Mammary epithelial cell (primary cell): ENCODE measurements at regions not wholly inside any gene's neighbourhood (a gene's known extent, or its start where the extent isn't known, plus 50 kb on each side); places are given as distances from the start of the nearest gene placed in this dataset.

Experiments
- EZH2 ChIP-seq: IDR thresholded peaks from 2 replicates; pipeline ENCODE4 v1.6.1; 2012; ENCODE audit warnings: low read length, inconsistent platforms, borderline replicate concordance
- TF ChIP-seq, protein P1 (sequence below), 2 donors: IDR thresholded peaks in 1 of 2; conservative IDR thresholded peaks in 1 of 2; 2 replicates each; pipeline ENCODE4 v1.5.1; 2011 to 2012; ENCODE audit warnings: inconsistent platforms in 2 of 2, low read length in 2 of 2, mild to moderate bottlenecking in 2 of 2, control low read depth in 1 of 2, low read depth in 1 of 2; ENCODE audit not compliant: insufficient read depth in 1 of 2; ENCODE audit errors: extremely low read depth in 1 of 2

DNA sequence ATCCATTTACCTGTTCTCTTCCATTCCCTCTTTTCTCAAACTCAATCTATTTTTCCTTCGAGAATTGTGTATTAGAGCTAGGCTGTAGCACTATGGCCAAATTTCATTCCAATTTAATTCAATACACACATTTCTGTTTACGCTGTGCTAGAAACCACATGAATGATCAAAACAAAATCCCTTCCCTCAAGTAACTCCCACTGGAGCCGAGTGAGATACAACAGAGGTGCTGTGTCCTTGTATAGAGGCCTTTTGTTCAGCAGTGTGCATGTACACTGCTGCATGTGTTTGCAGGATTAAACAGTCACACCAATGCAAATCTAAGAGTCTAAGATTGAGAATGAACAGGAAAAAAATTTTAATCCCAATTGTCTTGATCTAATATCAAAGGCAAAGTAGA, 734.2 kb downstream of the RAPGEF2 start:
- TF ChIP-seq, protein P1, sequence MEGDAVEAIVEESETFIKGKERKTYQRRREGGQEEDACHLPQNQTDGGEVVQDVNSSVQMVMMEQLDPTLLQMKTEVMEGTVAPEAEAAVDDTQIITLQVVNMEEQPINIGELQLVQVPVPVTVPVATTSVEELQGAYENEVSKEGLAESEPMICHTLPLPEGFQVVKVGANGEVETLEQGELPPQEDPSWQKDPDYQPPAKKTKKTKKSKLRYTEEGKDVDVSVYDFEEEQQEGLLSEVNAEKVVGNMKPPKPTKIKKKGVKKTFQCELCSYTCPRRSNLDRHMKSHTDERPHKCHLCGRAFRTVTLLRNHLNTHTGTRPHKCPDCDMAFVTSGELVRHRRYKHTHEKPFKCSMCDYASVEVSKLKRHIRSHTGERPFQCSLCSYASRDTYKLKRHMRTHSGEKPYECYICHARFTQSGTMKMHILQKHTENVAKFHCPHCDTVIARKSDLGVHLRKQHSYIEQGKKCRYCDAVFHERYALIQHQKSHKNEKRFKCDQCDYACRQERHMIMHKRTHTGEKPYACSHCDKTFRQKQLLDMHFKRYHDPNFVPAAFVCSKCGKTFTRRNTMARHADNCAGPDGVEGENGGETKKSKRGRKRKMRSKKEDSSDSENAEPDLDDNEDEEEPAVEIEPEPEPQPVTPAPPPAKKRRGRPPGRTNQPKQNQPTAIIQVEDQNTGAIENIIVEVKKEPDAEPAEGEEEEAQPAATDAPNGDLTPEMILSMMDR (conservative IDR thresholded peaks at IDR 0.05 in 1 of 2, IDR thresholded peaks at IDR 0.05 in 1 of 2; ENCODE audit: extremely low read depth in 1 of 2, insufficient read depth in 1 of 2, low read depth in 1 of 2, low read length in 2 of 2) = no peak
- TF ChIP-seq EZH2 = no peak
